ENCODE measurements at regions not wholly inside any gene's neighbourhood (a gene's known extent, or its start where the extent isn't known, plus 50 kb on each side); places are given as distances from the start of the nearest gene placed in this dataset.

DNA sequence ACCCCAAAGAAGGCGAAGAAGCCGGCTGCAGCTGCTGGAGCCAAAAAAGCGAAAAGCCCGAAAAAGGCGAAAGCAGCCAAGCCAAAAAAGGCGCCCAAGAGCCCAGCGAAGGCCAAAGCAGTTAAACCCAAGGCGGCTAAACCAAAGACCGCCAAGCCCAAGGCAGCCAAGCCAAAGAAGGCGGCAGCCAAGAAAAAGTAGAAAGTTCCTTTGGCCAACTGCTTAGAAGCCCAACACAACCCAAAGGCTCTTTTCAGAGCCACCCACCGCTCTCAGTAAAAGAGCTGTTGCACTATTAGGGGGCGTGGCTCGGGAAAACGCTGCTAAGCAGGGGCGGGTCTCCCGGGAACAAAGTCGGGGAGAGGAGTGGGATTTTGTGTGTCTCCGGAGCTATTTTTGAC lies 69.6 kb downstream of the HFE start:
- TF ChIP-seq, protein P1, sequence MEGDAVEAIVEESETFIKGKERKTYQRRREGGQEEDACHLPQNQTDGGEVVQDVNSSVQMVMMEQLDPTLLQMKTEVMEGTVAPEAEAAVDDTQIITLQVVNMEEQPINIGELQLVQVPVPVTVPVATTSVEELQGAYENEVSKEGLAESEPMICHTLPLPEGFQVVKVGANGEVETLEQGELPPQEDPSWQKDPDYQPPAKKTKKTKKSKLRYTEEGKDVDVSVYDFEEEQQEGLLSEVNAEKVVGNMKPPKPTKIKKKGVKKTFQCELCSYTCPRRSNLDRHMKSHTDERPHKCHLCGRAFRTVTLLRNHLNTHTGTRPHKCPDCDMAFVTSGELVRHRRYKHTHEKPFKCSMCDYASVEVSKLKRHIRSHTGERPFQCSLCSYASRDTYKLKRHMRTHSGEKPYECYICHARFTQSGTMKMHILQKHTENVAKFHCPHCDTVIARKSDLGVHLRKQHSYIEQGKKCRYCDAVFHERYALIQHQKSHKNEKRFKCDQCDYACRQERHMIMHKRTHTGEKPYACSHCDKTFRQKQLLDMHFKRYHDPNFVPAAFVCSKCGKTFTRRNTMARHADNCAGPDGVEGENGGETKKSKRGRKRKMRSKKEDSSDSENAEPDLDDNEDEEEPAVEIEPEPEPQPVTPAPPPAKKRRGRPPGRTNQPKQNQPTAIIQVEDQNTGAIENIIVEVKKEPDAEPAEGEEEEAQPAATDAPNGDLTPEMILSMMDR (IDR thresholded peaks at IDR 0.05; ENCODE audit: low read depth, low read length): no peak
- TF ChIP-seq EZH2phosphoT487 (IDR thresholded peaks at IDR 0.05; ENCODE audit: low read depth): no peak
